ENCODE measurements at regions not wholly inside any gene's neighbourhood (a gene's known extent, or its start where the extent isn't known, plus 50 kb on each side); places are given as distances from the start of the nearest gene placed in this dataset.
A peak's percentile ranks its signal among the peaks of the same experiment; 100 is the strongest.
"Not testable (repeated sequence)": the region's sequence is repeated elsewhere in the genome, so short reads cannot be mapped to it uniquely, and the experiment has no call there.

- H3K4me3 ChIP-seq; H3K4me1 ChIP-seq (replicated peaks in 1 of 2); H3K27ac ChIP-seq; ATAC-seq (replicated peaks in 6 of 8): not testable (repeated sequence)
- WGBS, 10 experiments = 0 to 66% (median 65%) methylated on average over 3 to 9 of the region's 17 CpGs; no CpG with 5 or more reads in 7 of the 10 experiments
- in situ Hi-C loops (cut with MboI; ENCODE audit: low pct_unique_long_range_greater_than_20kb in 2 of 9, low sequenced_read_pairs in 9 of 9, unreplicated experiment in 9 of 9) = loop anchor here in 2 of 9 experiments (25.0 kb wide), 3 partner anchors 1012 to 1187 kb away; no protein-coding TSS in a partner anchor
Observed at GRCh38 chr20:29325781-29326180, 1931.7 kb upstream of the DEFB115 start.

GRCh38 chr20:29326376-29327070 is 1930.9 kb upstream of the DEFB115 start:
- no peaks in the 10 kb centered on the region for H3K4me1 ChIP-seq (replicated peaks in 1 of 2)
- H3K27ac ChIP-seq = no peak overlapping the region
- ATAC-seq (replicated peaks in 6 of 8) = no peak
- in situ Hi-C loops (cut with MboI; ENCODE audit: low pct_unique_long_range_greater_than_20kb in 2 of 9, low sequenced_read_pairs in 9 of 9, unreplicated experiment in 9 of 9) = loop anchor here in 2 of 9 experiments (25.0 kb wide), 3 partner anchors 1011 to 1186 kb away; no protein-coding TSS in a partner anchor
- WGBS, 10 experiments = 17 to 70% (median 53%) methylated on average over 6 to 25 of the region's 27 CpGs
- no peak overlapping the region for H3K4me3 ChIP-seq

GRCh38 chr20:29327600-29328420 is 1929.7 kb upstream of the DEFB115 start:
- H3K27ac ChIP-seq; H3K4me1 ChIP-seq (replicated peaks in 1 of 2): not testable (repeated sequence)
- WGBS, 10 experiments = 6 to 56% (median 23%) methylated on average over 1 to 11 of the region's 33 CpGs
- in situ Hi-C loops (cut with MboI; ENCODE audit: low pct_unique_long_range_greater_than_20kb in 2 of 9, low sequenced_read_pairs in 9 of 9, unreplicated experiment in 9 of 9) = loop anchor here in 2 of 9 experiments (25.0 kb wide), 3 partner anchors 1009 to 1184 kb away; no protein-coding TSS in a partner anchor
- peak in 4 of 8 experiments; percentile 41 to 67 (median 48) for ATAC-seq (replicated peaks in 6 of 8)
- H3K4me3 ChIP-seq = peak overlapping the region in 2 of 5 donors; percentile 19 to 25

- H3K27ac ChIP-seq; H3K4me3 ChIP-seq; ATAC-seq (replicated peaks in 6 of 8); H3K4me1 ChIP-seq (replicated peaks in 1 of 2): not testable (repeated sequence)
- in situ Hi-C loops (cut with MboI; ENCODE audit: low pct_unique_long_range_greater_than_20kb in 2 of 9, low sequenced_read_pairs in 9 of 9, unreplicated experiment in 9 of 9) = loop anchor here in 2 of 9 experiments (25.0 kb wide), 3 partner anchors 1007 to 1182 kb away; no protein-coding TSS in a partner anchor
- WGBS, 10 experiments = 5 to 38% (median 28%) methylated on average over 7 to 10 of the region's 10 CpGs
Observed at GRCh38 chr20:29330429-29331115, 1926.9 kb upstream of the DEFB115 start.

GRCh38 chr20:29349836-29350235 is 1907.6 kb upstream of the DEFB115 start:
- no peak overlapping the region for H3K4me3 ChIP-seq
- no peaks in the 10 kb centered on the region for H3K4me1 ChIP-seq (replicated peaks in 1 of 2)
- in situ Hi-C loops (cut with MboI; ENCODE audit: low pct_unique_long_range_greater_than_20kb in 2 of 9, low sequenced_read_pairs in 9 of 9, unreplicated experiment in 9 of 9) = loop anchor here in 2 of 9 experiments (25.0 kb wide), 3 partner anchors 987 to 1162 kb away; no protein-coding TSS in a partner anchor
- WGBS, 10 experiments = 40 to 100% methylated on average over 1 to 4 of the region's 14 CpGs; no CpG with 5 or more reads in 8 of the 10 experiments
- ATAC-seq (replicated peaks in 6 of 8) = no peak
- no peak overlapping the region for H3K27ac ChIP-seq

GRCh38 chr20:29375937-29376336 is 1881.5 kb upstream of the DEFB115 start:
- 0 to 26% (median 10%) methylated on average over 1 to 2 of the region's 2 CpGs; no CpG with 5 or more reads in 3 of the 10 experiments for WGBS, 10 experiments
- H3K27ac ChIP-seq; H3K4me1 ChIP-seq (replicated peaks in 1 of 2); H3K4me3 ChIP-seq; ATAC-seq (replicated peaks in 6 of 8); in situ Hi-C loops (cut with MboI; ENCODE audit: low pct_unique_long_range_greater_than_20kb in 2 of 9, low sequenced_read_pairs in 9 of 9, unreplicated experiment in 9 of 9): not testable (repeated sequence)

GRCh38 chr20:29392853-29393252 is 1864.6 kb upstream of the DEFB115 start:
- H3K27ac ChIP-seq; ATAC-seq (replicated peaks in 6 of 8); H3K4me1 ChIP-seq (replicated peaks in 1 of 2); H3K4me3 ChIP-seq; in situ Hi-C loops (cut with MboI; ENCODE audit: low pct_unique_long_range_greater_than_20kb in 2 of 9, low sequenced_read_pairs in 9 of 9, unreplicated experiment in 9 of 9): not testable (repeated sequence)
- 11 to 70% (median 49%) methylated on average over 2 to 6 of the region's 9 CpGs; no CpG with 5 or more reads in 6 of the 10 experiments for WGBS, 10 experiments

GRCh38 chr20:29408034-29408695 is 1849.3 kb upstream of the DEFB115 start:
- Histone ChIP-seq H3K27ac (no peak overlapping the region), H3K4me3 (no peak overlapping the region), H3K4me1 (replicated peaks in 1 of 2) (no peaks in the 10 kb centered on the region)
- in situ Hi-C loops (cut with MboI; ENCODE audit: low pct_unique_long_range_greater_than_20kb in 2 of 9, low sequenced_read_pairs in 9 of 9, unreplicated experiment in 9 of 9) = no loop called here
- ATAC-seq (replicated peaks in 6 of 8) = peak in 1 of 8 experiments; percentile 50
- 23 to 100% (median 58%) methylated on average over 1 to 36 of the region's 40 CpGs for WGBS, 10 experiments

GRCh38 chr20:29408707-29409106 is 1848.8 kb upstream of the DEFB115 start:
- H3K27ac ChIP-seq; ATAC-seq (replicated peaks in 6 of 8); H3K4me3 ChIP-seq; in situ Hi-C loops (cut with MboI; ENCODE audit: low pct_unique_long_range_greater_than_20kb in 2 of 9, low sequenced_read_pairs in 9 of 9, unreplicated experiment in 9 of 9); H3K4me1 ChIP-seq (replicated peaks in 1 of 2): not testable (repeated sequence)
- 26 to 85% (median 52%) methylated on average over 5 to 17 of the region's 17 CpGs for WGBS, 10 experiments

GRCh38 chr20:29409160-29409689 is 1848.2 kb upstream of the DEFB115 start:
- in situ Hi-C loops (cut with MboI; ENCODE audit: low pct_unique_long_range_greater_than_20kb in 2 of 9, low sequenced_read_pairs in 9 of 9, unreplicated experiment in 9 of 9); H3K27ac ChIP-seq; ATAC-seq (replicated peaks in 6 of 8); H3K4me3 ChIP-seq; H3K4me1 ChIP-seq (replicated peaks in 1 of 2): not testable (repeated sequence)
- WGBS, 10 experiments = 14 to 71% (median 43%) methylated on average over 4 to 23 of the region's 26 CpGs; no CpG with 5 or more reads in 1 of the 10 experiments

- H3K27ac ChIP-seq = no peak overlapping the region
- 15 to 77% (median 45%) methylated on average over 3 to 40 of the region's 57 CpGs for WGBS, 10 experiments
- in situ Hi-C loops (cut with MboI; ENCODE audit: low pct_unique_long_range_greater_than_20kb in 2 of 9, low sequenced_read_pairs in 9 of 9, unreplicated experiment in 9 of 9) = no loop called here
- no peak overlapping the region for H3K4me3 ChIP-seq
- no peak for ATAC-seq (replicated peaks in 6 of 8)
- H3K4me1 ChIP-seq (replicated peaks in 1 of 2) = no peaks in the 10 kb centered on the region
Observed at GRCh38 chr20:29409833-29410805, 1847.3 kb upstream of the DEFB115 start.
